ENCODE measurements at regions not wholly inside any gene's neighbourhood (a gene's known extent, or its start where the extent isn't known, plus 50 kb on each side); places are given as distances from the start of the nearest gene placed in this dataset.

DNA sequence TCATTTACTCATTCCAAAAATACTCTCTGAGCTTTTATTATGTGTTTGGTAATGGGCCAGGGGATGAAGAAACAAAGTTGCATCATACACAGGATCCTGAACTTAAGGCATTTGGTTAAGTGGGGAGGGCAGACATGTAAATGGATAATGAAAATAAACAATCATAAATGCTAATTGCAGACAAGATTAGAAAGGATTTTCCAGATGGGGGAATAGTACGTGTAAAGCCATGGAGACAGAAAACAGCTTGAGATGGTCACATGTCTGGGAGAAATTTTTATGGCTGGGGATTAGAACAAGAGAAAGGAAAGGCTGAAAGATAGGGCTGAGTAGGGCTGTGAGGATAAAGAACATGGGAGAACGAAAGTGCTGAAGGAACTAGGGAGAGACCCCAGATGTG lies 534.3 kb upstream of the LARGE1 start:
- TF ChIP-seq, protein P1, sequence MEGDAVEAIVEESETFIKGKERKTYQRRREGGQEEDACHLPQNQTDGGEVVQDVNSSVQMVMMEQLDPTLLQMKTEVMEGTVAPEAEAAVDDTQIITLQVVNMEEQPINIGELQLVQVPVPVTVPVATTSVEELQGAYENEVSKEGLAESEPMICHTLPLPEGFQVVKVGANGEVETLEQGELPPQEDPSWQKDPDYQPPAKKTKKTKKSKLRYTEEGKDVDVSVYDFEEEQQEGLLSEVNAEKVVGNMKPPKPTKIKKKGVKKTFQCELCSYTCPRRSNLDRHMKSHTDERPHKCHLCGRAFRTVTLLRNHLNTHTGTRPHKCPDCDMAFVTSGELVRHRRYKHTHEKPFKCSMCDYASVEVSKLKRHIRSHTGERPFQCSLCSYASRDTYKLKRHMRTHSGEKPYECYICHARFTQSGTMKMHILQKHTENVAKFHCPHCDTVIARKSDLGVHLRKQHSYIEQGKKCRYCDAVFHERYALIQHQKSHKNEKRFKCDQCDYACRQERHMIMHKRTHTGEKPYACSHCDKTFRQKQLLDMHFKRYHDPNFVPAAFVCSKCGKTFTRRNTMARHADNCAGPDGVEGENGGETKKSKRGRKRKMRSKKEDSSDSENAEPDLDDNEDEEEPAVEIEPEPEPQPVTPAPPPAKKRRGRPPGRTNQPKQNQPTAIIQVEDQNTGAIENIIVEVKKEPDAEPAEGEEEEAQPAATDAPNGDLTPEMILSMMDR (IDR thresholded peaks at IDR 0.05; ENCODE audit: low read depth, low read length): no peak
- TF ChIP-seq POLR2A (IDR thresholded peaks at IDR 0.05; ENCODE audit: extremely low read depth, insufficient read length) (no peak), MYC (IDR thresholded peaks at IDR 0.05; ENCODE audit: low read depth, low read length) (no peak)
- TF ChIP-seq, protein P2, sequence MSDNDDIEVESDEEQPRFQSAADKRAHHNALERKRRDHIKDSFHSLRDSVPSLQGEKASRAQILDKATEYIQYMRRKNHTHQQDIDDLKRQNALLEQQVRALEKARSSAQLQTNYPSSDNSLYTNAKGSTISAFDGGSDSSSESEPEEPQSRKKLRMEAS (IDR thresholded peaks at IDR 0.05; ENCODE audit: low read depth, low read length): no peak
